SHP77 treated with DMSO at 0.1 percent for 48 hours (cell line): ENCODE measurements at regions not wholly inside any gene's neighbourhood (a gene's known extent, or its start where the extent isn't known, plus 50 kb on each side); places are given as distances from the start of the nearest gene placed in this dataset.
"Not testable (repeated sequence)": the region's sequence is repeated elsewhere in the genome, so short reads cannot be mapped to it uniquely, and the experiment has no call there.

ENCODE experiments used
- DNase-seq: peaks from one replicate; lab custom pipeline; 2025; lab: John Stamatoyannopoulos, UW

- DNase-seq: no peak
Measured at GRCh38 chr12:90828621-90829020, 126.4 kb downstream of the CCER1 start.

DNA sequence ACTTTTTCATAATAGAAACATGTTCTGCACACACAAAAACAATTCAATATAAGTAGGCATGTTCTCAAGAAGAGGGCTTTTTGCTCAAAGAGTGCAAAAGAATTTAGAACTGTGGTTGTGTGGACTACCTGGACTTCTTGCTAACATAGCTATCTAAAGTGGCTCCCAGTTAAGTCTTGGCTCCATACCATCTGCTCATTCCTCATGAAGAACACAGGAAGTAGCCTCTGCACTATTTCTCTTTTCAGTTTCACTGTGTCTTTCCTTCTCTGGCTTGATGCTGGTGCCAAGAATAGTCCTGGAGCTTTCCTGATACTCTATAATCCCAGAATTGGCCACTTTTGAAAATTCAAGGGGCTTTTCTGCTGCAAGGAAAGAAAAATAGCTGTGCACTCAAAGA is 127.4 kb downstream of the CCER1 start:
- DNase-seq: no peak

DNA sequence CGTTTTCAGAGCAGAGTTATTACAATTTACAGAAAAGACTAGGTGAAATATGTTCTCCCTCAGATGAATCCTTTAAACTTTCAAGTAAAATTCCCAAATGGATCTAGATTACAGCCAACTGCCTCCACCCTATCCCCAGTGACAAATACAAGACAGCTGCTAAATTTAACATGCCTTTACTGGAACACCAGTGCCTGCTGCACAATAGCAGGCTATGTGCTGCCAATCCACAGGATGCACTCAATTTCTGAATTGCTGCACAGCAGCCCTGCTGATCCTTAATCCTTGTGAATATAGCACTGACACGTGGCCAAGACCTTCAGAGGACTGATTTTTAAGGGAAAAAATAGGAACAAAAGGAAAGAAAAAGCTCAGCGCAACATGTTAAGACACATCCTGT is 128.9 kb downstream of the CCER1 start:
- DNase-seq: no peak

- DNase-seq: no peak
Measured at GRCh38 chr12:90823859-90824258, 131.1 kb downstream of the CCER1 start.

DNA sequence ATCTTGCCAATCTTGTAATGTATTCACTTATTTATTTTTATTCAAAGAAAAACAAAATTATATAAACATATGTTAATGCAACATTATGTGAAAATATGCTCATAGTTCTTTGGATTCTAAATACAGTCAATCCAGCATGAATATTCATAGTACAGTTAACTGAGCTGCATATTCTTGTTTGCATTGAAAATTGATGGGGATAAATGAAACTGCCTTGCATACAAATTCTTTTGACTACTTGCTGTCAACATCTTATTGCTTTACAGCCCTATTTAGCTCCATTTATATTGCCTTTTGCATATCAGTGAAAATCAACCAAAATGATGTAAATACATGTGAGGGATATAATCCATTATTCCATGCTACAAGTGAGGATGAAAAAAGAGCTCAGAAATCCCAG is 135.3 kb downstream of the CCER1 start:
- no peak for DNase-seq

GRCh38 chr12:90816353-90817089 is 138.5 kb downstream of the CCER1 start:
- DNase-seq: no peak

- DNase-seq: no peak
Measured at GRCh38 chr12:90809940-90810339, 145.0 kb downstream of the CCER1 start.

GRCh38 chr12:90808568-90808967 is 146.4 kb downstream of the CCER1 start:
- DNase-seq: no peak

GRCh38 chr12:90802727-90803126 is 152.2 kb downstream of the CCER1 start:
- DNase-seq: no peak

DNA sequence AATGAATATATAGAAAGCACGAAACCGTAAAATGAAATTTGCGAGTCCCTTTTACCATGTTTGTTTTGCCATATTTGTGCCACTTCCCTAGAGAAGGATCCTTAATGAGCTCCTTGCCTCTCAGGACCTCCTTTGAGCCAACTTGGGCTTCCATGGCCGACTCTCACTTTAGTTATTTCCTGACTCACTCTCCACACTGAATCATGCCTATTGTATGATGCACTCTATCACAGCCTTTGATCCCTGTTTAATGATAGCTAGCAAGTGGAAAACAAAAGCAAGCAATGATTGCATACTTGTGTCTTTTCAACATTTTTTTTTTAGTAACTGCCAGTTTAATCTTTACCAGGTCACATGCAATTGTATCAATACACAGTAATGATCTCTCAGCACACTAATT is 153.2 kb downstream of the CCER1 start:
- no peak for DNase-seq

GRCh38 chr12:90794212-90794611 is 160.8 kb downstream of the CCER1 start:
- DNase-seq: no peak

- DNase-seq: not testable (repeated sequence)
Measured at GRCh38 chr12:90792718-90793117, 162.3 kb downstream of the CCER1 start.

GRCh38 chr12:90791445-90791844 is 163.5 kb downstream of the CCER1 start:
- no peak for DNase-seq

GRCh38 chr12:90790747-90791146 is 164.2 kb downstream of the CCER1 start:
- DNase-seq: no peak

DNA sequence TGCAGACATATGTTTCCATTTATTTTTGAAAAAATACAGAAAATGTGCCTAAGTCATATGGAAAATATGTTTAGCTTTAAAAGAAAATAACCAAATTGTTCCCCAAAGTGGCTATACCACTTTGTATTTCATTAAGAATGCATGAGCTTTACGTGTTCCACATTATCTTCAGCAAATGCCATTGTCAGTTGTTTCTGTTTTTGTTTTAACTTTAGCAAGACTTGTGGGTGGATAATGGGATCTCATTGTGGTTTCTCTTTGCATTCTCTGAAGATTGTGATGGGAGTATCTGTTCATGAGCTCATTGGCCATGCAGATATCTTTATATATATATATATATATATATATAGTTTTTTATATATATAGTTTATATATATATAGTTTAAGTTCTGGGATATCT is 181.5 kb downstream of the CCER1 start:
- DNase-seq: no peak

DNA sequence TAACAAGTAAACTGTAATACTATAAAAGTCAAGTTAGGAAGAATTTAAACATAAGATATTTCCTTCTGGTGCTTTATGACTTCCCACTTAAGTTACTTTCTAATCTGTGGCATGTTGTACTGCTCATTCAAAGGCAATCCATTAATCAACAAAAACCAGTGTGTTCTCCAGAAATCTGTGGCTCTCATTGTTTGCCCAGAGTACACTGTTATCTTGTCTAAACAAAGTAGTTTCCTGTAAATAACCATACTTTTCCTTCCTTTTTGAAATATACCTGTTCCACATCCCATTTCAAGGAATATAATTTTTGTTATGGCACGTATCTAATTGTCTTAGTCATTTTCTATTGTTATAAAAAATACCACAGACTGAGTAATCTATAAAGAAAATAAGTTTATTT is 184.1 kb downstream of the CCER1 start:
- no peak for DNase-seq

DNA sequence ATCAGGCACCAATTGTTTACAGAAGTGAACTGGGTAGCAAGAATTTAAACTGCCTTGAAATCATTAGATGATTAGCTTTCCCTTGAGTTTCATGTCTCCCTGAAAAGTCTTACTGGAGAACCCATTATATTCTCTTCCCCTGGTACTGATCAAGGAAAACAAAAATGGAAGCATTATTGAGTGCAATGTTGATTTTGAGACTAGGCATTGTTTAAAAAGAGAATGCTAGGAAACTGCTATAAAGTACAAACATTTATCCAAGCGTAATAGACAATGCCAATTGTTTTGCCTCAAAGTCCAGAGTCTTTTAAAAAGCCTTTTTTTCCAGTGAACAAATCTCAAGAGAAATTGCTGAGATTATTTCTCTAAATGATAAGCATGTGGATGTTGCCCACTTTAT is 197.0 kb downstream of the CCER1 start:
- DNase-seq: no peak

- DNase-seq: no peak
Measured at GRCh38 chr12:90745211-90745610, 209.8 kb downstream of the CCER1 start.

DNA sequence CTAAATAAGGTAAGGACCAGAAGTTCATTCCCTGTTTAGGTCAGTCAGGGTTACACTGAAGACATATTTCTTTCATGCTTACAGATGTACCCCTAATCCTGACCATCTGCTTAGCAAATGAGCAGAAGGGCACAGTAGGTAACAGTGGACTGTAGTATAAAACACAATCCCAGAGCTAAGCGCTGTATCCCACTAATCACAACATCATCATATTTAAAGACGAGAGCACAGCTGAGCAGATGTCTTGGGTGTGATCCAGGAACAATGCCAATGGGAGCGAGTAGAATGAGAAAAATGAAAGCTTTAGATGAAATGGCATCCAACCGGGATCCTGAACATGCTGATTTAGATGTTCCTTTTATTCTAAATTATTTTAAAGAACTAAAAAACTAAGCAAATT is 213.4 kb downstream of the CCER1 start:
- no peak for DNase-seq

DNA sequence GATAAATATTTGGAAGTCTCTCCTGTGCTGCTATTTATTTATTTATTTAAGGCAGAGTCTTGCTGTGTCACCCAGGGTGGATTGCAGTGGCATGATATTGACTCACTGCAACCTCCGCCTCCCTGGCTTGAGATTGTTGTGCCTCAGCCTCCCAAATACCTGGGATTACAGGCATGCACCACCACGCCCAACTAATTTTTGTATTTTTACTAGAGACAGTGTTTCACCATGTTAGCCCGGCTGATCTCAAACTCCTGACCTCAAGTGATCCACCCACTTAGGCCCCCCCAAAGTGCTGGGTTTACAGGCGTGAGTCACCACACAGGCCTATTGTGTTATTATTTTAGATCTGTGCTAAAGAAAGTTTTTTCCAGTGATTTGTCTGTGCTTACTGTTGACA is 225.2 kb downstream of the CCER1 start:
- no peak for DNase-seq

GRCh38 chr12:90712671-90713070 is 242.3 kb downstream of the CCER1 start:
- DNase-seq: no peak

DNA sequence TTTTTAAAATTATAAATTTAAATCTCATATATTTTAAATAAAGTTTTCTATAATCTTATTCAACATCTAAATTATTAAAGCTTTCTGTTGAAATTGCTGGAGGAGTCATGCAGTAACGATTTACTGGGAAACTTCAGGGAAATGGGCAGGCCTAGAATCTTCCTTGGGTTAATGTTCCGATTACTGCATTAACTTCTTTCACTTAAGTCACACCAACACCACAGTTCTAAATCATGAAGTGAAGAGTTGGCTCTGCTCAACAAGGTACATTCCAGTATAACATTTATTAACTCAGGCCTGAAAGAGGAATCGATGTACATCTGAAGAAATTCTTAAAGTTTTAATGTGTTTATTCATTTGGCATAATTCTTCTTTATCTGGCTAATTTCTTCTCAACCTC is 244.3 kb downstream of the CCER1 start:
- no peak for DNase-seq

- no peak for DNase-seq
Measured at GRCh38 chr12:90706036-90706435, 248.9 kb downstream of the CCER1 start.

GRCh38 chr12:90695415-90695814 is 259.6 kb downstream of the CCER1 start:
- no peak for DNase-seq
